SK-N-SH (cell line): ENCODE measurements at regions not wholly inside any gene's neighbourhood (a gene's known extent, or its start where the extent isn't known, plus 50 kb on each side); places are given as distances from the start of the nearest gene placed in this dataset.

ENCODE experiments used
- CTCF ChIA-PET: fragments of 300-600, 350-600 bp; formaldehyde crosslinking; extraction: SDS; loops from one replicate; lab custom pipeline; 2021; lab: Yijun Ruan, JAX
- POLR2A ChIA-PET: fragments of 350-600 bp; sonication (Branson Sonifier 250); formaldehyde crosslinking; extraction: SDS; loops from one replicate; lab custom pipeline; 2020; ENCODE audit warnings: antibody characterized with exemption, inconsistent platforms; lab: Yijun Ruan, JAX
- DNase-seq: peaks from one replicate; pipeline ENCODE4 v3.0.0; 2012
- H2AFZ ChIP-seq: fragments of 200-600 bp; sonication (generic); 2 replicates; pipeline ENCODE4 v1.8.1; 2016; ENCODE audit warnings: antibody characterized with exemption, mild to moderate bottlenecking, low read depth
- H3F3A ChIP-seq: fragments of 200-600 bp; sonication (generic); replicated peaks from 2 replicates; pipeline ENCODE3; 2016; ENCODE audit warnings: antibody characterized with exemption, mild to moderate bottlenecking; ENCODE audit not compliant: insufficient read depth
- H3K27ac ChIP-seq, 2 experiments: fragments of 200-500 bp in 1 of 2; fragments of 200-600 bp in 1 of 2; sonication (Bioruptor generic) in 1 of 2; sonication (generic), shearing (Covaris generic) in 1 of 2; 2 replicates each; pipeline versions ENCODE4 v1.5.1 to v1.6.1; 2014 to 2016; ENCODE audit warnings: low read depth in 2 of 2, inconsistent platforms in 1 of 2, low read length in 1 of 2, mild to moderate bottlenecking in 1 of 2, mixed read lengths in 1 of 2
- H3K27me3 ChIP-seq: fragments of 200-600 bp; sonication (generic), shearing (Covaris generic); 2 replicates; pipeline ENCODE4 v1.6.1; 2016; ENCODE audit warnings: mixed run types; ENCODE audit not compliant: insufficient read depth
- H3K36me3 ChIP-seq, 2 experiments: fragments of 200-500 bp in 1 of 2; fragments of 200-600 bp in 1 of 2; sonication (Bioruptor generic) in 1 of 2; sonication (generic) in 1 of 2; replicated peaks in 1 of 2; 2 replicates each; pipeline versions ENCODE3 to v1.5.1; 2014 to 2016; ENCODE audit warnings: low read length in 1 of 2, mild to moderate bottlenecking in 1 of 2; ENCODE audit not compliant: insufficient read depth in 2 of 2, control insufficient read depth in 1 of 2
- H3K4me1 ChIP-seq, 2 experiments: fragments of 200-500 bp in 1 of 2; fragments of 200-600 bp in 1 of 2; sonication (Bioruptor generic) in 1 of 2; sonication (generic), shearing (Covaris generic) in 1 of 2; 2 replicates each; pipeline versions ENCODE4 v1.5.1 to v1.6.1; 2014 to 2016; ENCODE audit warnings: low read depth in 1 of 2, low read length in 1 of 2, mixed run types in 1 of 2; ENCODE audit not compliant: insufficient read depth in 2 of 2, control insufficient read depth in 1 of 2
- H3K4me2 ChIP-seq: fragments of 200-600 bp; sonication (generic), shearing (Covaris generic); 2 replicates; pipeline ENCODE4 v1.6.1; 2017; ENCODE audit warnings: mixed run types
- H3K4me3 ChIP-seq, 2 experiments: fragments of 200-500 bp in 1 of 2; fragments of 200-600 bp in 1 of 2; sonication (Bioruptor generic) in 1 of 2; sonication (generic), shearing (Covaris generic) in 1 of 2; 2 replicates each; pipeline versions ENCODE4 v1.5.1 to v1.8.1; 2014 to 2016; ENCODE audit warnings: low read depth in 2 of 2, inconsistent platforms in 1 of 2, low read length in 1 of 2, mild to moderate bottlenecking in 1 of 2, mixed read lengths in 1 of 2, moderate library complexity in 1 of 2
- H3K79me2 ChIP-seq: fragments of 200-600 bp; sonication (generic); 2 replicates; pipeline ENCODE4 v1.8.1; 2017; ENCODE audit warnings: mild to moderate bottlenecking; ENCODE audit not compliant: insufficient read depth
- H3K9ac ChIP-seq: fragments of 200-600 bp; sonication (generic); 2 replicates; pipeline ENCODE4 v1.6.1; 2017; ENCODE audit warnings: mixed run types
- H3K9me2 ChIP-seq: fragments of 200-600 bp; sonication (generic); 2 replicates; pipeline ENCODE4 v1.6.1; 2017; ENCODE audit warnings: mixed run types
- H3K9me3 ChIP-seq: fragments of 200-600 bp; sonication (generic); 2 replicates; pipeline ENCODE4 v1.6.1; 2017; ENCODE audit warnings: mixed run types, mild to moderate bottlenecking, moderate library complexity
- H4K20me1 ChIP-seq: fragments of 200-600 bp; sonication (generic); 2 replicates; pipeline ENCODE4 v1.6.1; 2017; ENCODE audit warnings: mild to moderate bottlenecking, mixed run types; ENCODE audit not compliant: insufficient read depth
- CHD2 ChIP-seq: fragments of 150-350 bp; IDR thresholded peaks from 2 replicates; pipeline ENCODE4 v1.6.1; 2018; ENCODE audit warnings: low read length; ENCODE audit not compliant: partially characterized antibody
- CTCF ChIP-seq: fragments of 200-600 bp; sonication (generic); IDR thresholded peaks from 2 replicates; pipeline ENCODE4 v1.6.1; 2017; ENCODE audit warnings: antibody characterized with exemption, mild to moderate bottlenecking, moderate library complexity
- EZH2phosphoT487 ChIP-seq: fragments of 200-600 bp; sonication (generic); IDR thresholded peaks from 2 replicates; pipeline ENCODE4 v1.6.1; 2017; ENCODE audit warnings: low read depth, mixed run types, mild to moderate bottlenecking, antibody characterized with exemption, moderate library complexity, borderline replicate concordance
- FOSL2 ChIP-seq: IDR thresholded peaks from 2 replicates; pipeline ENCODE4 v1.4.0; 2012; ENCODE audit warnings: low read depth, mild to moderate bottlenecking, moderate library complexity, borderline replicate concordance
- FOXM1 ChIP-seq: IDR thresholded peaks from 2 replicates; pipeline ENCODE4 v1.4.0; 2012; ENCODE audit warnings: low read depth, mild to moderate bottlenecking
- GABPA ChIP-seq: IDR thresholded peaks from 2 replicates; pipeline ENCODE4 v1.4.0; 2012; ENCODE audit warnings: low read depth, mild to moderate bottlenecking
- JUND ChIP-seq: IDR thresholded peaks from 2 replicates; pipeline ENCODE4 v1.4.0; 2012
- MAX ChIP-seq: IDR thresholded peaks from 2 replicates; pipeline ENCODE4 v1.4.0; 2012; ENCODE audit warnings: low read depth
- MEF2A ChIP-seq: IDR thresholded peaks from 2 replicates; pipeline ENCODE4 v1.4.0; 2012; ENCODE audit warnings: low read depth, borderline replicate concordance
- MXI1 ChIP-seq: IDR thresholded peaks from 2 replicates; pipeline ENCODE4 v1.6.1; 2012; ENCODE audit warnings: mild to moderate bottlenecking, low read depth, low read length, improper control_type of control experiment
- NFIC ChIP-seq: IDR thresholded peaks from 2 replicates; pipeline ENCODE4 v1.4.0; 2012; ENCODE audit warnings: borderline replicate concordance
- PBX3 ChIP-seq: IDR thresholded peaks from 2 replicates; pipeline ENCODE4; 2012
- POLR2AphosphoS5 ChIP-seq: IDR thresholded peaks from 2 replicates; pipeline ENCODE4 v1.6.1; 2012; ENCODE audit warnings: low read depth, low read length
- RAD21 ChIP-seq: IDR thresholded peaks from 2 replicates; pipeline ENCODE4 v1.6.1; 2012; ENCODE audit warnings: mild to moderate bottlenecking, low read length
- RCOR1 ChIP-seq: fragments of 150-350 bp; IDR thresholded peaks from 2 replicates; pipeline ENCODE4 v1.6.1; 2017; ENCODE audit warnings: antibody characterized with exemption, low read length
- RXRA ChIP-seq: IDR thresholded peaks from 2 replicates; pipeline ENCODE4 v1.4.0; 2012; ENCODE audit warnings: low read depth, mild to moderate bottlenecking, borderline replicate concordance
- SMC3 ChIP-seq: IDR thresholded peaks from 2 replicates; pipeline ENCODE4 v1.6.1; 2012; ENCODE audit warnings: low read depth, low read length, improper control_type of control experiment
- TAF1 ChIP-seq: IDR thresholded peaks from 2 replicates; pipeline ENCODE4 v1.6.1; 2012; ENCODE audit warnings: low read depth, mild to moderate bottlenecking, low read length, moderate library complexity, borderline replicate concordance
- YY1 ChIP-seq: IDR thresholded peaks from 2 replicates; pipeline ENCODE4 v1.4.0; 2012; ENCODE audit warnings: low read depth, mild to moderate bottlenecking
- ZBTB33 ChIP-seq: IDR thresholded peaks from 2 replicates; pipeline ENCODE4 v1.4.0; 2012; ENCODE audit warnings: low read depth, borderline replicate concordance
- WGBS: methylation state at CpG from one replicate; pipeline ENCODE4 v1.1.6; 2017; ENCODE audit warnings: low lambda C conversion rate; 5-methylcytosine and 5-hydroxymethylcytosine counted together
- TF ChIP-seq, protein P1 (sequence below): fragments of 150-350 bp; IDR thresholded peaks from 2 replicates; pipeline ENCODE4 v1.6.1; 2016; ENCODE audit warnings: mild to moderate bottlenecking, low read depth, low read length

DNA sequence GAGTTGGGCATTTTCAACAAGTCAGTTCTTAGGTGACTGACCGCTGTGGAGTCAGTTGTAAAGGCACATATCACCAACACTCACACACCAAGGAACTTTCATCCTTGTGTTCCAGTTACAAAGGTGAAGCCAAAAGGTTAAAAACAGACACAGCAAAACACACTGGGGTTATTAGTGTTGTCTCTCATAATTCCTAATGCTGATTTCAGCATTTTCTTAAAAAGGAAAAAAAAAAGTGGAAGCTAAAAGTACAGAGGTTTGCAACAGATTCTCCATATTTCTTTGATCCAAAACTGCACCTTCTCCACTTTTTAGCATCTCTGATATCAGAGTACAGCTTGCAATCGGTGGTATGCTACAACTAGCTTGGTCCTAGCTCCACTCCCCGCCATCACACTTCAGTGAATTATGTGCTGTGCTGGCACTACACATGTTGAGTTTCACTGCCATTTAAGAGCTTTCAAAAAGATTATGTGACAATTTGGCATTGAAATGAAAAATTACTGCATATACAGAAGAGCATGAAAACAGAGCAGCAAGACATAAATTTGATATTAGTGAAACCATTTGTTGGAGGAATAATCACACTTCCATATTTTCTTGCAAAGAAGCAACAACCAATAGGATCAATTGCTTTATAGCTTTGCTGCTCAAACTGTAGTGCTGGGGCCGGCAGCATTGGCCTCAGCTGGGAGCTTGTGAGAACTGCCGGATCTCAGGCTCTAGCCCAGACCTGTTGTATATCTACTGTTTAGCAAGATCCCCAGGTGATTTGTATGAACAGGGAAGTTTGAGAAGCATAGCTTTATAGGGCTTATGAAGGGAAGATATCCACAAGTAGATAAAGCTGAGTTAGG lies 62.3 kb upstream of the DAPL1 start:
- POLR2A ChIA-PET = no interaction called here
- no peaks in the 10 kb centered on the region for H3K4me1 ChIP-seq
- no peak overlapping the region for H3K27ac ChIP-seq
- no peak for TF ChIP-seq YY1
- no peak for TF ChIP-seq ZBTB33
- TF ChIP-seq FOXM1 = no peak
- no peak for TF ChIP-seq RCOR1
- TF ChIP-seq FOSL2 = no peak
- no peak for TF ChIP-seq GABPA
- TF ChIP-seq TAF1 = no peak
- TF ChIP-seq, protein P1, sequence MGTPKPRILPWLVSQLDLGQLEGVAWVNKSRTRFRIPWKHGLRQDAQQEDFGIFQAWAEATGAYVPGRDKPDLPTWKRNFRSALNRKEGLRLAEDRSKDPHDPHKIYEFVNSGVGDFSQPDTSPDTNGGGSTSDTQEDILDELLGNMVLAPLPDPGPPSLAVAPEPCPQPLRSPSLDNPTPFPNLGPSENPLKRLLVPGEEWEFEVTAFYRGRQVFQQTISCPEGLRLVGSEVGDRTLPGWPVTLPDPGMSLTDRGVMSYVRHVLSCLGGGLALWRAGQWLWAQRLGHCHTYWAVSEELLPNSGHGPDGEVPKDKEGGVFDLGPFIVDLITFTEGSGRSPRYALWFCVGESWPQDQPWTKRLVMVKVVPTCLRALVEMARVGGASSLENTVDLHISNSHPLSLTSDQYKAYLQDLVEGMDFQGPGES = no peak
- no peak for TF ChIP-seq RXRA
- TF ChIP-seq MEF2A = no peak
- TF ChIP-seq CHD2 = no peak
- no peak for TF ChIP-seq MXI1
- DNase-seq = no peak
- H3K79me2 ChIP-seq = no peaks in the 10 kb centered on the region
- H2AFZ ChIP-seq = no peak overlapping the region
- no peaks in the 10 kb centered on the region for H3K36me3 ChIP-seq
- no peaks in the 10 kb centered on the region for H4K20me1 ChIP-seq
- 72% methylated on average over 5 of the region's 5 CpGs for WGBS
- H3K9me3 ChIP-seq = no peaks in the 10 kb centered on the region
- H3K4me2 ChIP-seq = no peak overlapping the region
- H3K27me3 ChIP-seq = no peaks in the 10 kb centered on the region; the same call in 1 of the 2 replicates
- no peak overlapping the region for H3K9ac ChIP-seq
- no peaks in the 10 kb centered on the region for H3K9me2 ChIP-seq
- CTCF ChIA-PET = interaction anchor here (1.0 to 3.0 kb wide), 5 partner anchors 10 to 709 kb away, joined by 6 to 16 read pairs (median 8); no protein-coding TSS in a partner anchor
- no peaks in the 10 kb centered on the region for H3F3A ChIP-seq
- H3K4me3 ChIP-seq = no peak overlapping the region

GRCh38 chr2:158733430-158733755 lies 61.7 kb upstream of the DAPL1 start:
- POLR2A ChIA-PET = no interaction called here
- no peaks in the 10 kb centered on the region for H3K4me1 ChIP-seq
- H4K20me1 ChIP-seq = no peaks in the 10 kb centered on the region
- H2AFZ ChIP-seq = no peak overlapping the region
- no peaks in the 10 kb centered on the region; the same call in 1 of the 2 replicates for H3K27me3 ChIP-seq
- H3K36me3 ChIP-seq = no peaks in the 10 kb centered on the region
- no peaks in the 10 kb centered on the region for H3F3A ChIP-seq
- no peak overlapping the region for H3K4me3 ChIP-seq
- H3K4me2 ChIP-seq = no peak overlapping the region
- DNase-seq = no peak
- H3K27ac ChIP-seq = no peak overlapping the region
- H3K9me3 ChIP-seq = no peaks in the 10 kb centered on the region
- H3K79me2 ChIP-seq = no peaks in the 10 kb centered on the region
- no peaks in the 10 kb centered on the region for H3K9me2 ChIP-seq
- CTCF ChIA-PET = interaction anchor here (1.0 to 3.0 kb wide), 5 partner anchors 9 to 709 kb away, joined by 6 to 16 read pairs (median 8); no protein-coding TSS in a partner anchor
- 87% methylated on average over 7 of the region's 7 CpGs for WGBS
- no peak overlapping the region for H3K9ac ChIP-seq
- no peak for TF ChIP-seq RCOR1
- TF ChIP-seq POLR2AphosphoS5 = no peak
- TF ChIP-seq TAF1 = no peak
- TF ChIP-seq RAD21 = no peak
- TF ChIP-seq SMC3 = no peak
- no peak for TF ChIP-seq NFIC
- no peak for TF ChIP-seq CHD2
- no peak for TF ChIP-seq EZH2phosphoT487
- no peak for TF ChIP-seq FOSL2
- TF ChIP-seq JUND = no peak
- TF ChIP-seq PBX3 = no peak
- no peak for TF ChIP-seq CTCF
- no peak for TF ChIP-seq MAX
- TF ChIP-seq, all 33 proteins: peak for 0
